Dermis blood vessel endothelial cell (primary cell): ENCODE measurements at regions not wholly inside any gene's neighbourhood (a gene's known extent, or its start where the extent isn't known, plus 50 kb on each side); places are given as distances from the start of the nearest gene placed in this dataset.

Experiments
- DNase-seq: peaks from one replicate; pipeline ENCODE4 v3.0.0; 2010

DNA sequence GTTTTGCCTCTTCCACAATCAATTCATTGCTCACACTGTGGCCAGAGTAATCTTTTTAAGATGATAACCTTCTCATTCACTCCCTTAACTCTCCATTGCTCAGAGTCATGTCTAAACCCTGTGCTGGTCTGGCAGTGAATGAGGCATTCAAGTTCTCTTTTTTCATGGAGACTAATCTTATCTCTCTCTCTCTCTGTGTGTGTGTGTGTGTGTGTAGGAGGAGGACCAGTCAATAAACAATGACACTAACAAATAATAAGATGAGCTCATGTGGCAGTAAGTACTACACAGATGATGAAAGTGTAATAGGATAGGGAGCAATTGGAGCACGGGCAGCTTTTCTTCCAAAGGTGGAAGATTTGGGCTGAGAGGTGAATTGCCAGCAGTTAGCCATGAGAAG is 122.0 kb upstream of the B3GALT2 start:
- DNase-seq, result no peak

DNA sequence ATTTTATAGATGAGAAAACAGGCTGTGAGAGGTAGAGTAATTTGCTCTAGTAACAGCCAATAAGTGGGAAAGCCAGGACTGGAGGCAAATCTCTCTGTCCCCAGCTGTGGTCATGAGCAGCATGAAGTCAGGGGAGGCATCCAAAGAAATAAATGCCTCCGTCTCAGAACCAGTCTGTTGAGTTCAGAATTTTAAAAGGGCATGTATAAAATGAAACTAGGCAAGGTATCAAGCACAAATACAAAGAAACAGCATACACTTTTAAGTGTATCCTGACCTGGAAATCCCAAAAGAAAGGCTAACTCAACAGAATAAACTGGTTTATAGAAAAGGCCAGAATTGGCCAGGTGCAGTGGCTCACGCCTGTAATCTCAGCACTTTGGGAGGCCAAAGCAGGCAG is 120.0 kb upstream of the B3GALT2 start:
- DNase-seq, result no peak
